GM18517 (cell line): ENCODE measurements at regions not wholly inside any gene's neighbourhood (a gene's known extent, or its start where the extent isn't known, plus 50 kb on each side); places are given as distances from the start of the nearest gene placed in this dataset.
"Not testable (repeated sequence)": the region's sequence is repeated elsewhere in the genome, so short reads cannot be mapped to it uniquely, and the experiment has no call there.

Experiments
- ATAC-seq: cut with Tn5 transposase; IDR thresholded peaks from one replicate; pipeline ENCODE4 v1.9.1; 2021; ENCODE audit warnings: mild to moderate bottlenecking, moderate library complexity; ENCODE audit not compliant: unreplicated experiment

DNA sequence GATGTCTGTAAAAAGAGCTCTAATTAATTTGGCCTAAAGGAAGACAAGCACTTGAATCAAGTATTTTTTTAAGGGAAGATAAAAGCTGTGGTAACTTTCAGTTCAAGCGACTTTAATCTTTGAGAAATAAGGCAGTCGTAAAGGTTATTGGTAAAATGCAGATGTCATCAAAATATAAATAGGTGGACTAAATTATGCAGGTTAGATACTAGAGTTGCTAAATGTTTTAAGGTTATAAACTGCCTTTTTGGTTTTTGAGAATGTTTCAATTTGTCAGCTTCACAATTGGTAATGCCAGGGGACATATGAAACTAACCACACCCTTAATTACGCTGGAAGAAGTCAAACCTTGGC is 159.5 kb upstream of the OLIG3 start:
- no peak for ATAC-seq

DNA sequence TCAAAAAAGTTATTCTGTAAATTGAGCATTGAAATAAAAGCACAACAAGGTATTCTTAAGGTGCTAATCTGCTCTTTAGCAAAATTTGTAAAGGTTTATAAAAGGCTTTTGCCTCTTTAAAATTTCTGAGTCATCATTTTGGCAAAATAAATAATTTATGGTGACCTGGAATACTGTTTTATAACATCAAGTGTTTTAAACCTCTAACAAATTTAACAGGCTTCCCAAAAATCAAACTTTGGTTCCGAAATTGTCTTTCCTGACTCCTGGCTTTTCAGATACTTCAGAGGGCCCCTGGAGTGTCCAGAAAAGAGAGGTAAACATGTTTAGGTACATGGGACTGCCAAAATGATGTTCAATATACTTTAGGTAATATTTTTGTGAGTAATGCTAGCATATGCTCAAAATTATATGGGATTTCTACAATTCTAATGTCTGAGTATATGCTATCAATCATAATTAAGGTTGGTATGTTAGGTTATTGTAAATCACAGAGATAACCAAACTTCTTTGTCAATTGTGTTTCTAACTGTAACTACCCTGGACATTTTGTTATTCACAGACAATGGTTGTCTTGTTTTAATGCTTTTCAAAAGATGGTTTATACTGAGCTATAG is 160.3 kb upstream of the OLIG3 start:
- ATAC-seq: no peak

DNA sequence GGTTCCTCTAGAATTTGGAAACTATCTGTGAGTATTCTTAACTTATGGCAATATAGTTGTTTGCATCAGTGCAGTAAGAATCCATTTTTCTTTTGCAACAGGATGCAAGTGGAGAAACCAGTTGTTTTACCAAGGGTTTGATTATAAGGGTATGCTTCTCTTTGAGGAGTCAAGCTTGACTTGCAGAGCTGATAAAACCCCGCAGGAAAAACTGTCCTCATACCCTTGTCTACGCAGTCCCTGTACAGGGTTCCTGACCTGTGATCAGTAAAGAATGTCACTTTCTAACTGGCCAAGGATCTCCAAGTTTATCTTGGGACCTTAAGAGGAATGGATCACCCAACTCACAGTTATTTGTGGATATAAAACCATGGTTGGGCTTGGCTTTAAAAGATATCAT is 161.1 kb upstream of the OLIG3 start:
- no peak for ATAC-seq

DNA sequence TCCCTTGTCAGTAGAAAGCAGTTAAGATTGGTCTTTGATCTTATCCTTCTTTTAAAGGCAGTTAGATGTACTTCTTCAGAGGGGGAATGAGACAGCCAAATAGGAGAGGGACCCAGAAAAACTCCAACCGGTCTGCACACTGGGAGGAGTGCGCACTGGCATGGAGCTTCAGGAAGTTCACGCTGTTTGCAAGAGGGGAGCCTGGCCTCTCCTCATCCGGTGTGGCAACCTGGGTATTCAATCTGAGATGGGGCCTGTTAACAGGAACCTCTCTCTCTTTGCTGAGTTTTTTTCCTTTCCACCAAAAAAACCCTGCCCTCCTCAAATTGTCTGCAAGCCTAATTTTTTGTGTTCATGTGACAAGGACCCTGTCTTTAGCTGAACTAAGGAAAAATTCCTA is 162.5 kb upstream of the OLIG3 start:
- ATAC-seq: no peak

DNA sequence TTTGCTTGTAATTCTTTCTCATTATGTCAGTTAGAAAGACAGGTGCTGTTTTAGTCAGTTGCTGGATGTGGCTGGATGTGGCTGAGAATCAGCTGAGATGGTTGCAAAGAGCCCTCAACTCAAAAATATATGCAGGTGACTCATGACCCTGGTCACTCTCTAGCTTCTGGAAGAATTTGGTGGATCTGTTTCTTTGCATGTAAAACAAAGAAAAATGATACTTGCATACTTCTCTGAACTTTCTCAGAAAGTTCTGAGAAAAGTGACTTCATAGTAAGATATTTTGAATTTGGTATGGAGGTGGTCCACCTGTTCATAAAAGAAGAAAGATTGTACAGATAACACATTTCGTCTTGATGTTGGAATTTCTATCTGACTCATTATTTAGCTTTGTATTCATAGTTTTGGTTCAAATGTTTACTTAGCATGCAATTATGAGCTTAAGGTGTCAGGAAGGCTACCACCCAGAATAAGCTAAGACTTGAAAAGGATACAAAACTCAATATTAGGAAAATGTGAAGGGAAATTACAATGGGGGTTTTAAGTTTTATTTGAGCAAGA is 163.2 kb upstream of the OLIG3 start:
- no peak for ATAC-seq

DNA sequence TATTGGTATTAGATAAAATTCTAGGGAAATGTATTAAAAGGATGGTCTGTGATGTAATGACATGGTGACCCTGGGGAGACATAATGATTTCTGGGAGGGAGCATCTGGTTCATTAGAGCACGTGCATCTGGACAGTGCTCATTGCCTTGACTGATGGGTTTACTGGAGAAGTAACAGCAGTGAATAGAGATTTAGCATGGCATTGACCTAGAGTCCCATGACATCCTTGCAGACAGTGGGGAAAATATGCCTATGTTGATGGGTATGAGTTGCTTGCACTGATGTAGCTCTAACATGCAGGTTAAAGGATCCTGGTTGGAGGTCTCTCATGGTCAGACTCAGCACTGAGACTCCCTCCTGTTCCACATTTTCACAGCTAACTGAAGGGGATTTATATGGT is 164.1 kb upstream of the OLIG3 start:
- ATAC-seq: no peak

DNA sequence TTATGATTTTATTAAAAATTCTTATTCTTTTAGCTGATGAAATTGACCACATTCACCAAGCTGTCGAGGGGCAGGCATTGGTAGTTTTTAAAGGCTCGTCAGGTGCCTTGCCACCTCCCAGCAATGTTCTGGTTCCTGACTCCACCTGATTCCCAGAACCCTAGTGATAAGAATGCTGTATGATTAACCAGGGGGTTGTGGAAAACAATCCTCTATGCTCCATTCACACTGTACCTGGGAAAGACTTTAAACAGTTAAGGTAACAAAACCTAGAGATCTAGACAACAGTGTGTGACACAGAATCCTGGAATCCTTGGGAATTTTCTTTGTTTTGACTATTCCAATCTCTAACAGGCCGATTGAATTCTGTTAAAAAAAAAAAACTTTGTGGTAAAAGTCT is 165.7 kb upstream of the OLIG3 start:
- no peak for ATAC-seq

DNA sequence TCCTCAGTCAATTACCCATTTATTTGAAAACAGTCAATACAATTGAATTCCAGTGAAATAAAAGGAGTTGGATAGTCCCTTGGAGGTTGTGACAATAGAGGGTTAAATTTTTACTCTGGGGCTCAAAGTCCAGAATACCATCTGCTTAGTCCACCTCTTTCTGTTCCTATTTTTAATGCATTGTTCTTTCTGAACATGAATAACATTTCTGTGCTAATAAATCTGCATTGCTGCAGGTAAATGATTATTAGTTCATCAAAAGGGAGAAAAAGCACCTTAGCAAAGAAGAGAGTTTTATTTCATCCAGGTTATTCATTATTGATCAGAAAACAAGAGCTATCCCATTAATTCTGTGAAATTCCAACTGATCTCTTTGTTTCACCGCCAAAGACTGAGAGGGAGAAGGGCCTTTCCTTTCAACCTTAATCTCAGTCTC is 166.1 kb upstream of the OLIG3 start:
- no peak for ATAC-seq

DNA sequence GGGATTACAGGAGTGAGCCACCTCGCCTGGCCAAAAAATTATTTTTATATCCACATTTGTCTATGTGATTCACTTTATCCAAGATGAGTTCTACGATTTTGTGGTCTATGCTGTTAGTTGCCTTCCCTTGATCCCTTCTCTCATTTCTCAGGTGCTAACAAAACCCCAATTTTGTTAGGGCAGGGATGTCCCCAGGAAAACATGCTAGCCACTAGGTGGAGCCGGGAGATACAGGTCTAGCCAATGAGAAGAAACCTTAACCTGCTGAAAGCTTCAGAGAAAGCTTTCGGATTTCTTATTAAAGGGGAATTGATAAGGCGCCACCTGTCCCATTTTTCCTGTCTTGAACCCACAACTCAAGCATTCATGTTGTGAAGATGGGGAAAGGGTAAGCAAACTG is 167.4 kb upstream of the OLIG3 start:
- ATAC-seq: no peak

DNA sequence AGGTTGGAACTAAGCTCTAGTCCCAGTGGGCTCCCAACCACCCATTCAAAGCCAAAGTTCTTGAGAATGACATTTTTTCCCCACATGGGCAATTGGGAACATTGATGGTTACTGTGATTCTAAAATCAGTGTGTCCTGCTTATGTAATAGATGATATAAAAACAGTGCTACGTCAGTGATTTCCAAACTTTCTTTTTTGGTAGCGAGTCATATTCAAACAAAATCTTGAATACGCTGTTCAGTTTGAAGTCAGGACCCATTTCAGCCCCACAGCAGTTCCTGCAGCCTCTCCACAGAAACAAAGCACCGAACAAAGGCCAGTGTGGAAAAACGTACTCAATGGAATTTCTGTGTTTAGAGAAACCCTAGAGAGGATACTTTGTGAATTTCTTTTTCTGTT is 170.0 kb upstream of the OLIG3 start:
- no peak for ATAC-seq

DNA sequence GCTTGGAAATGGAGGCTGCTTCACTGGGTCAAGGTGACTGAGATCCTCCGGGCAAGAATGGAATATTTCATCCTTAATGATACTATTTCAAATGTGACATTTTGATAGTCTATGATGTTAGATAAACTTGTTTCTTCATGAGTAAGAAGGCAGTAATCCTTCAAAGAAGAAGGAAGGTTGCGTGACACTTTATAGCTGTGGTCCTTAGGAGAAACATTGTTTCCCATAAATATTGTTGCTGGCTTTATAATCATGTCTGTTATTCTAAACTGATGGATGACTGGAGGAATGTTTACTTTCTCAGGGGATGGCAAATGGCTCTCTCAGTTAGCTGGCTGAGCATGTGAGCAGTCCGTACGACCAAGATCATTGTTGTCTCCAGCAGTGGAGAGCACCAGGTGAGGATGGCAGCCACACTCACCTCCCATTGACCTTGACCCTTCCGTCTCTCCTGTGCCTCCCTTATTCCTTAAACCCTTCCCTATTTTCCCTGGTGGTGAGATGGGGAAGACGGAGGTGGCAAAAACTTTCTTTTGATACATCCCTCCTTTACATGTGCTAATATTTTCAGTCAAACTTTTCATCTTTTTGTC is 171.2 kb upstream of the OLIG3 start:
- ATAC-seq: no peak

DNA sequence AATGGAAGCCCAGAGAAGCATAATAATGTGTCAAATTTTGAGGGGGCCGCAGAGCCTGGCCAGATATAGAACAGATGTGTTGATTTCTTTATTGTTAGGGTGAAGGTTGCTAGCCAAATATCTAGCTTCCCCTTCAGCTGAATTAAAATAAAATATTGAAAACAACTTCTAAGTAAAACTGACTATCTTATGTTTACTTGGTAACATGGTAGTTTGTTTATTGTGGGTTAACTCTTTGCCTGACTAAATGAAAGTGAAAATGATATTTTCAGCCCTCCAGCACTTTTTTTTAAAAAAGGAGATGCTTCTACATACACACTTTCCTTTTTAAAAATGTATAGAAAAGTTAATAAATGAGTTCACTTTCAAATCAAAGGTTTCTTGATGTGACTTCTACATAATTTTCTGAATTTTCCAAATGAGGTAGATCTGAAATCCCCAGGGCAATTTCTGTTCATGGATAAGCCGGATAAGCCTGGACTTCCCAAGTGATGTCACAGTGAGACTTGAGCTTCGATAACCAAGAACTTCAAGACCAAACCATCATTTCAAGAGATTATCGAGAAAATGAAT is 172.1 kb upstream of the OLIG3 start:
- peak; percentile 68 for ATAC-seq

DNA sequence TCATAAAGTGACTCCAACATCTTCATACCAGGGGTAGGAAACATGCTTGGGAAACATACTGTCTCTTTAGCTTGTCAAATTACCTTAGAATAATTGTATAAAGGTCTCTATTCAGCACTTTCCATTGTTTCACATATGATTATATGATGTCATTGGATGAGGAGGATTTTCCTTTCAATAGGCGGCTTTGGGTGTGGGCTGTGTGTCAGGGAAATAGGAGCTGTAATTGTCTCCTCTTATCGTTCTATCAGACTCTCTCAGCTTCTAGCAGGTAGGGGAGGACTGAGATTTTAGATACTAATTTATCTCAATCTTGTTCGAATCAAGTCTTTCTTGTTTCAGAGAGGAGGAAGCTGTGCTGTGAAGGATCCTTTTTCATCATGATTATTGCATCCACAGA is 179.4 kb upstream of the OLIG3 start:
- ATAC-seq: no peak

DNA sequence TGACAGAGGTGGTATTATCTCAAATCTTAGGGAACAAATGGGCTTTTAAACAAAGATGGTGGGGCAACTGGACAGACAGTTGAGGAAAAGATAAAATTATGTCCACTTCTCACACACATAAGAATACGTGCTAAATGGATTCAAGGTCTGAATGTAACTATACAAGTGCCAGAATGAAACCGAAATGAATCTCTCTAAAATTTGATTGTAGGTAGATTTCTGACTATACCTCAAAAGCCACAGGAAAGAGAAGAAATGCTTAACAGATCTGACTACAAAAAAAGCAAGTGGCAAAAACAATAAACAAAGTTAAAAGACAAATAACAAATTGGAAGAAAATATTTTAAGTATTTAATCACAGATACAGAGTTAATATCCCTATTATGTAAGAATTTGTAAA is 182.7 kb upstream of the OLIG3 start:
- peak; percentile 78 for ATAC-seq

DNA sequence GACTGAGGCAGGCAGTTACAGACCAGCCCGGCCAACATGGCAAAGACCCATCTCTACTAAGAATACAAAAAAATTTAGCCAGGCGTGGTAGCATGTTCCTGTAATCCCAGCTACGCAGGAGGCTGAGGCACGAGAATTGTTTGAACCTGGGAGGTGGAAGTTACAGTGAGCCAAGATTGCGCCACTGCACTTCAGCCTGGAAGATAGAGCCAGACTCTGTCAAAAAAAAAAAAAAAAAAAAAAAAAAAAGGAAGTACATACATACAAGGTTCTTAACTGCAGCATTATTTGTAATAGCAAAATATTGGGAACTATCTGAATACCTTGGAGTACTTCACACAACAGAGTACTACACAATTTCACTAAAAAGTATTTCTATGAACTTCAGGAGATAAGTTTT is 183.5 kb upstream of the OLIG3 start:
- ATAC-seq: no peak

DNA sequence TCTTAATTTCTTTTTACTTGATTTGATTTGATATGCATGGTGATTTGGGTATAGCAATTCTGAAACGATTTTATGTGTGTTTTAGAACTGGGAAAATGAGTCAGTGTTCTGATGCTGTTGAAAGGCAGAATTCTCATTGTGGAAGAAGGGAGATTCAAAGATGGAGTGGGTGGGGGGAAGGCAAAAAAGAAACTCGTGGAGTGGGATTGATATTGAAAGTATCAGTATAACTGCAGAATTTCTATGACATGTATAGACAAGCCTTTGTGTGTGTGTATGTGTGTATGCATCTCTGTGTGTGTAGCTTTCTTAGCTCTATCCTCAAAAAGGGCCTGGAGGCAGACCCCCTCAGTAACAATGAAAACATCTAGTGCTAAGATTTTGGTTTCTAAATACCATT is 184.3 kb upstream of the OLIG3 start:
- no peak for ATAC-seq

DNA sequence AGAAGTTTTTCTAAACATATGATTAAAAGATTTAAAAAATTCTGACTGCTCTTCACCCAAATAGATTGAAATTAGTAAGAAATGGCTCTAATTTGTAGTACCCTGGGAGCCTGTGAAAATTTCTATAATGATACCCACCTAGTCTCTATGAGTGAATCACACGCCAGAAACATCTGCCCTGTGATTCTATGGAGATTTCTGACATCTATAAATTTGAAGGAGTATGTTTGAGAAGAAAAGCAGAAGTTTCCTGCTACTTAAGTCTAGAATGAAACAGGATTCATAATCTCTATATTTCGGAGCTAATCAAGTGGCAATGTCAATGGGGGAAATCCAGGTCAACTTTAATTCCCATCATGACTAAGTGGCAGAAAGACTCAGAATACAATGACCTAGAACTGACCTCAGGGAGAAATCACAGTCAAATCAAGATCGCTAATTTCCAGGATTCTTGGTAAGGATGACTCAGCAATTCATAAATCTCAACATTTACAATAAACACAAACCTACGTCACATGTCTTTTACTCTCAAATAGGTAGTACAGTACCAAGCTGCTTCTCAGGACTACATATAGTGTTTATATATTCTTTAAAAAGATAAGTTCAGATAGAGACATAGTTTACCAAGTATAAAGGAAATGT is 186.2 kb upstream of the TNFAIP3 start:
- ATAC-seq: no peak

DNA sequence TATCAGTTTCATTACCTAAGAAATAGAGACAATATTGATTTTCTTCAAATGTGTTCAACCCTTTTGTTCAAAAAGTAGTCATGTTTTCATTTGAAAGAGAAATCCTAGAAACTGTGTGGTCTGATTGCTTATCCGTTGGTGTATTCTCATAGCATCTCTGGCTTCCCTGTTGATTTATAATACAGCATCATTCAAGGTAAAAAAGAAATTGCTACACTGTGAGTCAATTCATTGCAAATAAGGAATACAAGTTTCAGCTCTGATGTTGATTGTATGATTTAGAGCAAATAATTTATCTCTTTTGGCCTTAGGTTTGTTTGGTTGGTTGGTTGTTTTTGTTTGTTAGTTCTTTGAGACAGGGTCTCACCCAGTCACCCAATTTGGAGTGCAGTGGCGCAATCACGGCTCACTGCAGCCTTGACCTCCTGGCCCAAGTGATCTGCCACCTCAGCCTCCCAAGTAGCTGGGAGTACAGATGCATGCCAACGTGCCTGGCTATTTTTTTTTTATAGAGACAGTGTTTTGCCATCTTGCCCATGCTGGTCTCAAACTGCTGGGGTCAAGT is 185.5 kb upstream of the TNFAIP3 start:
- no peak for ATAC-seq

DNA sequence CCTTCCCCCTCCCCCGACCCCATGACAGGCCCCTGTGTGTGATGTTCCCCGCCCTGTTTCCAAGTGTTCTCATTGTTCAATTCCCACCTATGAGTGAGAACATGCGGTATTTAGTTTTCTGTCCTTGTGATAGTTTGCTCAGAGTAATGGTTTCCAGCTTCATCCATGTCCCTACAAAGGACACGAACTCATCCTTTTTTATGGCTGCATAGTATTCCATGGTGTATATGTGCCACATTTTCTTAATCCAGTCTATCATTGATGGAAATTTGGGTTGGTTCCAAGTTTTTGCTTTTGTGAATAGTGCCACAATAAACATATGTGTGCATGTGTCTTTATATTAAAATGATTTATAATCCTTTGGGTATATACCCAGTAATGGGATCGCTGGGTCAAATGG is 184.4 kb upstream of the TNFAIP3 start:
- ATAC-seq: not testable (repeated sequence)

DNA sequence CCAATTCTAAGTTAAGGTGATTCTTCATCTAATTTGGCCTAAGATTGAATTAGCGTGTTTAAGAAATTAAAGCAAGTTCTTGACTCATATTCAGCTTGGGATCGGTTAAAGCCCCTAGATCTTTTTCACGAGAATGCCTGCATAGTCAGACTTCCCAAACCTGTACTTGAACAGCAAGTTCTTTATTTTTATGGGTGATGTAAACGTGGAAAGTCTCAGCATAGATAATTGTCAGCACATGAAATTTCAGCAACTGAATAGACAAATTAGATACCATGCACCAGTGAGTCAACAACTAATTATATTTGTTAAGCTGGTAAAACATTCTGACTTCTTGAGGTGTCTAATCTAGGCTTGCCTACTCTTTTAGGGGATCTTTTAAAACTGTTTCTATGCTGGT is 183.1 kb upstream of the TNFAIP3 start:
- no peak for ATAC-seq

DNA sequence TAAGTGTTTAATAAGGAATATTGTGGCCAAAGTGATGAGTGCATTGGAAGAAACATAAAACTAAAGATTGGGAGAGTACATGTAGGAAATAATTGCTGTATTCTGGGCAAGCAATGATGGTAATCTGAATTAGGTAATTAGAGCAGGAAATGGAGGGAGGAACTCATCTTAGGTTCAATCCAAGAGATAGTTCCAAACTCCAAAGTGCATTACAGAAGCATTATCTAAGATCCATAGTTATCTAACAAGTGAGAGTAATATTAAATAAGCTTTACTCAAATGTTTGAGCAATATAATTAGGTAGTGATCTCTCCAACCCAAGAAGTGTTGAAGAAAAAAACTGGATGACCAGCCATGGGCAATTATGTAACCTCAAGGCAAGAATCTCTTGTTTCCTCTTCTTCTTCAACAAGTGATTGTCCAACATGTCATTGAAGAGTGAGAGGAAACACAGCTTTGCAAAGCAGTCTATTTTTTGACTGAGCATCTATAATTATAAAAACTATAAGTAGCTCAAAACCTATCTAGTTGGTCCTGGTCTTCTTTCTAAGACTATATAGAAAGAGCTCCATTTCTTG is 181.2 kb upstream of the TNFAIP3 start:
- ATAC-seq: no peak
